Coronary artery (tissue), 2 donors: ENCODE measurements at regions not wholly inside any gene's neighbourhood (a gene's known extent, or its start where the extent isn't known, plus 50 kb on each side); places are given as distances from the start of the nearest gene placed in this dataset.
A peak's percentile ranks its signal among the peaks of the same experiment; 100 is the strongest.

ENCODE experiments used
- DNase-seq: peaks from one replicate; pipeline ENCODE4 v3.0.0-alpha.2; 2017; ENCODE audit warnings: low spot score
- H3K27ac ChIP-seq, 2 donors: fragments of 200-600 bp; sonication (generic); one replicate each; pipeline ENCODE4 v1.5.1; 2016 to 2019
- H3K4me3 ChIP-seq: fragments of 200-600 bp; sonication (generic); 2 replicates; pipeline ENCODE4 v1.5.1; 2016; ENCODE audit warnings: mild to moderate bottlenecking, moderate library complexity
- CTCF ChIP-seq: fragments of 200-600 bp; sonication (generic); IDR thresholded peaks from one replicate; pipeline ENCODE4 v1.5.1; 2019; ENCODE audit warnings: antibody characterized with exemption

DNA sequence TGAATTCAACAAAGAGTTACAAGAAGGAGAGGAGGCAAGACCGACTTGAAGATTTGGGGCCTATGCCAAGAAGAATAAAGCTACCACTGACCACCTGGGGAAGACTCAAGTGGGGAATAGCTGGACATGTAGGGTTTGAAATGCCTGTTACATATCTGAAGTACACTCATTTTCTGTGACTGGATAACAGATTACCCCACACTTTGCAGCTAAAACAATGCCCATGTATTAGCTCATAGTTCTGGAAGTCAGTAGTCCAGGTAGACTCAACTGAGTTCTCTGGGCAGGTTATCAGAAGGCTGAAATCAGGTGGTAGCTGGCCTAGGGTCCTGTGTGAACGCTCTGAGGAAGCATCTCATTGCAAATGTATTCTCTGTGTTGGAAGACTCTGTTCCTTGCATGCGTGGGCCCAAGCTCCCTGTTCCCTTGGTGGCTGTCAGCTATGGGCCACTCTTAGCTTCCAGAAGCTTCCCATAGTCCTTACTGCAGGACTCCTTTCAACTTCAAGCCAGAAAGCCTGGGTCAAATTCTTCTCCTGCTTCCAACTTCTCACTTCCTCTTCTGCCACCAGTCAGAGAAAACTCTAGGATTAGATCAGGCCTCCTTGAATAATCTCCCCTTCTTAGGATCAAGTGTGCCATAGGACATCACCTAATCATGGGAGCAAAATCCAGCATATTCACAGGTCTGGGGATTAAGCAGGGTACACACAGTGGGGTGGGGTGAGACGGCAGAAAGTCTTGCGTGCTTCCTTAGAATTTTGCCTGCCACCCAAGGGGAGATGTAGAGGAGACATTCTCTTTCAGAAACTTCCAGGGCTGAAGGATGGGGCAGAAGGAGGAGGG is 187.8 kb downstream of the SHQ1 start:
- Histone ChIP-seq H3K4me3 (no peak overlapping the region), H3K27ac (no peak overlapping the region)
- no peak for TF ChIP-seq CTCF
- no peak for DNase-seq

DNA sequence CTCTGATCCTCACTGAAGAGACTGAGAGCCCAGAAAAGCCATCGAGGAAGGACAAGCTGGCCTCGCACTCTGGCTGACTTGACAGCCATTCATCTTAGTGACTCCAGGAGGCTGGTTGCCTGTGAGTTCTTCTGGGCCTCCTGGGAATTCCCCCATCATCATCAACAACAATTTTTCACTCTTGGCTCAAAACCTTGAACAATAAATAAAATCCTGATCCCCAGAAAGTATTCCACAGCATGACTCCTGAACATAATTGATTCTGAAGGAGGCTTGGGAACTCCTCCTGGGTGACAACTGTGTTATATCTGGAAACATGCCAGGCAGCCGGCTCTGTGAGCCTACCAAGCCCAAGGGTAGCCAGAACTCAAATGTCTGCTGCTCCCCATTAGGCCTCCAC is 188.6 kb downstream of the SHQ1 start:
- H3K4me3 ChIP-seq = no peak overlapping the region
- DNase-seq = no peak
- no peak overlapping the region for H3K27ac ChIP-seq
- no peak for TF ChIP-seq CTCF

DNA sequence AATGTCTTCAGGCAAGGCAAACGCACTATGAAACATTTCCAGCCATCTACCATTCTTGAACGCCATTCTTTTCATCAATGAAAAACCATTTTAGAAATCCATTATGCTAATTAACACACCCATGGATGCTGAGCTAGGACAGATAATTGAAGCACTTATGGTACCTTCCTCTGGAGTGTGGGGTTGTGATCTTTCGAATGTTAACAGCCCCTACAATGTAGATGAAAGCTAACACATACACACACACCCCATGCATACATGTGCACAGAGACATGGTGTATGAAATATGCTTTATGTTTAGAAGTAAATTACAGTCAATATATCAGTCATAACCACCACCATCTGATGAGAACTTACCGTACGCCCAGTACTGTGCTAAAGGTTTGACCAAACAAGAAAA is 189.1 kb downstream of the SHQ1 start:
- no peak for DNase-seq
- H3K27ac ChIP-seq = no peak overlapping the region
- no peak for TF ChIP-seq CTCF
- no peak overlapping the region for H3K4me3 ChIP-seq

DNA sequence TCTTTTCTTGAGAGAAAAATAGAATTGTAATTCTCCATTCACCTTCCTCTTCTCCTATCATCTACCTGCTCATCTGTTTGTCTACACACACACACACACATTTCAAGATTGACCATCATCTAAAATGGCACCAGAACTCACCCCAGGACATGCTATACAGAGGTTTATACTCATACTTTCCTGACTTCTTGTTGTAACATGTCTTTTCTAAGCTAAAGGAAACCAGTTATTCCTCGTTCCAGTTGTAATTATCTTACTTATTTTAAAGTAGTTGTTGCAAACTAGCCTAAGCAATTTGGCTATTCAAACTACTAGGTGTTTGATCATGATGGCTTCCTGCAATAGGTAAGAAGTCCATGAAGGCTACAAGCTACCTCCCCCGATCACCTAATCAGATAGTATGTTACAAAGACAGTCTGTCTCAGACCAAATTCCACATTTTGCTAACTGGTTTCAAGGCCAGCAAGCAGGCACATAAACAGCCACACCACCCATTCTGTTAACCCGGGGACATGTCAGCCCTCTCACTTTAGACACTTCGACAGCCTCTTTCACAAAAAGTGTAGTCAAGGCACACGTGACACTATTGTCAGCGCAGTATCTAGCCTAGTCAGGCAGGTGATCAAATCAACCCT is 189.7 kb downstream of the SHQ1 start:
- no peak for TF ChIP-seq CTCF
- Histone ChIP-seq H3K27ac (no peak overlapping the region), H3K4me3 (no peak overlapping the region)
- no peak for DNase-seq

DNA sequence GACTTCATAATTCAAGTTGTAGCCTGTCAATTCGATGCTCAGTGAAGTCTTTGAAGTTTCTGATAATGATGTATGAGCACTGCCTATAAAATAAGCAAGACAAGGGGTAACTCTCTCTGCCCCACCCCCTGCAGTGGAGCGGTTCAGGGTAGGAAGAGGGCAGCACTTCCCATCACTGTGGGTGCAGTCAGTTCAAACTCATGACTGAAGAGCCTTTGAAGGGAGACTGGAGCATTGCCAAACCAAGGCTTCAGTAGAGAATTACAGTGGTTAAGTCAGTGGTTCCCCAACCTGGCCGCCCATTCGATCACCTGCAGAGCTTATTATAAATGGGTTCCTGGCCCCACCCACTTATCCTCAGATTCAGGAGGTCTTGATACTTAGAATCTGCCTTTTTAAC is 190.6 kb downstream of the SHQ1 start:
- TF ChIP-seq CTCF = no peak
- Histone ChIP-seq H3K27ac (no peak overlapping the region), H3K4me3 (no peak overlapping the region)
- no peak for DNase-seq

- no peak for DNase-seq
- Histone ChIP-seq H3K4me3 (no peak overlapping the region), H3K27ac (no peak overlapping the region)
- no peak for TF ChIP-seq CTCF
Measured at GRCh38 chr3:72655723-72656122, 192.5 kb downstream of the SHQ1 start.

DNA sequence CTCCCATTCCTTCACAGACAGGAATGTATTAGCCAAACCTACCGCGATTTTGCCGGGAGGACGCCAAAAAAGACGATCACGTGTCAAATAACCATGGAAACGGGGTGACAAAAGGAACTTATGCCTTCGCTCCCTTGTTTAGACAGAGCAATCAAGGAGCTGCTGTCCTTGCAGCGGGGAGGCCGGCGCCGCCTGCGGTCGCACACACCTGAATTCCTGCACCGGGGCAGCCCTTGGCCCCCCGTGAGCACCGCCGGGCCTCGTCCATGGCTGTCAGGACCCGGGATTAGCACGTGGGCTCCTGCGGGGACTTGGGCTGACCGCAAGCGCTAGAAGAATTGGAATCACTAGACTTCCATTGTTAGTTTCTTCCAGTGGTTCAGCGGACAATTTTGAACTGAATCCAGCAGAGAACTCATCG is 193.1 kb downstream of the SHQ1 start:
- no peak for DNase-seq
- no peak for TF ChIP-seq CTCF
- H3K27ac ChIP-seq = no peak overlapping the region
- H3K4me3 ChIP-seq = peak overlapping the region; percentile 24
